22Rv1 (cell line): ENCODE measurements at regions not wholly inside any gene's neighbourhood (a gene's known extent, or its start where the extent isn't known, plus 50 kb on each side); places are given as distances from the start of the nearest gene placed in this dataset.

Source experiments
- CTCF ChIP-seq: fragments of 450-650 bp; IDR thresholded peaks from 2 replicates; pipeline ENCODE4 v1.5.1; 2017; ENCODE audit warnings: mild to moderate bottlenecking
- ZFX ChIP-seq: fragments of 450-650 bp; IDR thresholded peaks from 2 replicates; pipeline ENCODE4 v1.6.1; 2017; ENCODE audit warnings: antibody characterized with exemption, borderline replicate concordance

GRCh38 chr1:184324972-184325371 lies 61.9 kb upstream of the C1orf21 start:
- TF ChIP-seq CTCF, result no peak
- no peak for TF ChIP-seq ZFX
